RPMI8226 (cell line): ENCODE measurements at regions not wholly inside any gene's neighbourhood (a gene's known extent, or its start where the extent isn't known, plus 50 kb on each side); places are given as distances from the start of the nearest gene placed in this dataset.
"Not testable (repeated sequence)": the region's sequence is repeated elsewhere in the genome, so short reads cannot be mapped to it uniquely, and the experiment has no call there.

ENCODE experiments used
- DNase-seq: peaks from one replicate; pipeline ENCODE4 v3.0.0-alpha.2; 2015

DNA sequence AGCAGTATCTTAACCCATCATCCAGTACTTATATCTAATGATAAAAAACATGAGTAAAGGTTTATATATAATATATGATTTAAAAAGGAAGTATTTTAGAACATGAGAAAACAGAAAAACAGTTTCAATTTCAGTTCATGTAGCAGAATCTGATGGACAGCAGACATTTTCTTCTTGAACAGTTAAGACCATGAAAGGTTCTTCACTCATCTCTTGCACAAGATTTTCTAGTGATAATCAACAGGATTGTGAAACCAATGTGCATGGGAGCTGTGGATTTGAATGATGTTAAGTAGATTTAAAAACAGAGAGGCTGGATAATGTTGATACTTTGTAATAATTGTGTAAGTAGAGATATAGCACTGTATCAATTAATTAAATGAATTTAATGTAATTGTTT is 1297.6 kb downstream of the BRINP3 start:
- DNase-seq = no peak

DNA sequence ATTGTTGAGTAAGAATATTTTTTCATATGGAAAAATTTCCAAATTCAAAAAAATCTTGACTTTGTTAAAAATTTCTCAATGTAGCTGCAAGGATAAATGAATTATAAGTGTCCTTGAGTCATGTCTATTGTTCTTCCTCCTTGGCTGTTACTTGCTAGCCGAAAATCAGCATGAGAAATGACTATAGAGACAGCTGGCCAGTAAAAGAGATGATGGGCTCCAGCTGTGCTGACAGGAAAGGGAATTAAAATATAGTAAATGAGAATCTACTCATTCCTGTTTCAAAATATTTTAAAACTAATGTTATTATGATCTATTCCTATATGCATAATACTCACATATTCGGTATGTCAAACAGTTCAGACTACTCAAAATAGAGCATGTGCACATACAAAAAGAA is 1292.6 kb downstream of the BRINP3 start:
- DNase-seq = no peak

DNA sequence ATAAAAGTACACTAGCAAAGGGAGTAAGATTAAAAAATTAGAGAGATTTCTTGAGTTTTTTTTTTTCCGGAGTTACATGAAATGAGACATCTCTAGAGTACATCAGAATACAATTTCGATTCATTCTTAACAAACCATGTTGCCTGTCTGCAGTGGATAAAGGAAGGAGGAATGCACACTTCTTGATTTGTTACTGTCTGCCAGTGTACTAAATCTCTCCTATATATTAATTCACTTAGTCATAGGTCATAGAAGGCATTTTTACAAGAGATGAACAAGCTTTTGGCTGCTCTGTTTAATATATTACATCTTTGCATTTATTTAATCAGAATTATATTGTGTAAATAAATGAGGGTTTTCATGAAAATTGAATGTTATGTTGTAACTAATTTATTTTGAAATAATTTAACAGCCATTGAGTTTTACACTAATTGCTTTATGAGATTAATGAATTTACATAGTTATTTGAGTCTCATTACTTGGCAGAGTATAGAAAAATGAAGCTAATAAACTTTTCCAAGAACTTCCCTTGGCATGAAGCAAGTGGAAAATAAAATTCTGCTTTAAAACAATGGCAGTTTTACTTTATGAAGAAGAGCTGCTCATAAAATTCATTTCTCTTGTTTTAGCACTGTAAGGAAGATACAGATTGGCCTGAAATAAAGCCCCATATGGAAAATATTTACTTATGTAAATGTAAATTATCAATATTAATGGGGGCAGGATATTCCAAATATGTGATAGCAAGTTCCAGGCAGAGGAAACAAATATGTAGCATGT is 1284.7 kb downstream of the BRINP3 start:
- no peak for DNase-seq

DNA sequence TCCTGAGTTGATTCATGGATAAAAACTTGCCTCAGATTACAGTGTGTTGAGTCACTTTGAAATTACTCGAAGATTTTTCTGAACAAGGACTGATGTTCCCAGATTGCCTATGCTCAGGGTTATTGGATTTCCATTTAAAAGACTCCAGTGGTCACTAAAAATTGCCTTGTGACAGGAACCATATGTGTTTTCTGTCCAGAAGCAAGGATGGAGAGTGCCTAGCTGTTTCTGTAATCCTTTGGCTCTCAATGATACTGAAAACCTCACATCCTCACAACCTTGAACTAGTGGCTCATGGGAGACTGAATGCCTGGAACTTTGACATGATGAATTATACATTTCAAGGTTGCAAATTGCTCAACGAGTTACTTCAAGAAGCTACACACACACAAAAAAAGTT is 1271.8 kb downstream of the BRINP3 start:
- no peak for DNase-seq

DNA sequence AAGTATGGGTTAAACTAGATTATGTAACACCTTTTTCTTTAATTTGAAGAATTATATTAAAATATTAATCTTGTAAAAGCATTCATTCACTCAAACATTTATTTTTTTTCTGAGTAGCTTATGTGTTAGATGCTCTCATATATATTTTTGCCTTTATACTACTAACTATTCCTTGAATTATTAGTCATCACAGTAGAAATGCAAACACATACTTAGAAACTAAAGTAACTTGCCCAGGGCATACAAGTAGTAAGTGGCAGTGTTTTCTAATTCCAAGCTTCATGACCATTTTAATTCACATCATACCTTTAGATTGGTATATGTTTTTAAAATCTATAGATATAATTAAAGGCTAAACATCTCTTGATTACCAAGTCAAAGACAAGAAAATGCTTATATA is 1271.0 kb downstream of the BRINP3 start:
- no peak for DNase-seq

DNA sequence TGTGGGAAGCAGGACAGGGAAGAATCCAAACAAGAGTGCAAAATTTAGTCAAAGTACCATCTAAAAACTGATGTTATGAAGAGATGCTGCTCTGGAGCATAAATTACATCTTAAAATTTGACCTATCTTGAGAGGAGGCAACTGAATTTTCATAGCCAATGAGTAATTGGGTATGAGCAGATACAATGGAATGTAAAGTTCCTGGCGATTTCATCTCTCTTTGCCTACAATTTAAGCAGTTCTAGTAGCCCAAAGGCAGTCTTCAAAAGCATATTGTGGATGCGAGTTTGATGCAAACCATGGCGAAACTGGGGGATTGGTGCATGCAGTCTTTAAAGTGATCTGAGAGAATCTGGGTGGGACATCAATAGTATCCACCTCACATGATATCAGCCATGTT is 1265.9 kb downstream of the BRINP3 start:
- no peak for DNase-seq

DNA sequence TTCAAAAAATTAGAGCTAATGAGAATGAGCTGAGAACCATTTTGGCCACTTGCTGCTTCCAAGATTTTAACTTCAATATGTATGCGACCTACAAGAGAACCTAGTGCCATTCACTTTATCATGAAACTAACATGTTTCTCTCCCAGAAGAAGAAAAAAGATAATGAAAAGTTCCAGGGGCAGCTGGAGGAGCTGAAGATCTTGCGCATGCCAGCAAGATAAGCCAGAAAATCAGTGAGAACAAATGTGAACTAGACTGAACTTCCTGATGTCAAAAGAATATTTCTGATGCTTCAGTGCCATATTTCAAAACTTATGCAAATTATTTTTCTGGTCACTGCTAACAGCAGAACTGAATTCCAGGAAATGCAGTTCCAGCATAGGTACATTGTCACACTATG is 1265.1 kb downstream of the BRINP3 start:
- no peak for DNase-seq

DNA sequence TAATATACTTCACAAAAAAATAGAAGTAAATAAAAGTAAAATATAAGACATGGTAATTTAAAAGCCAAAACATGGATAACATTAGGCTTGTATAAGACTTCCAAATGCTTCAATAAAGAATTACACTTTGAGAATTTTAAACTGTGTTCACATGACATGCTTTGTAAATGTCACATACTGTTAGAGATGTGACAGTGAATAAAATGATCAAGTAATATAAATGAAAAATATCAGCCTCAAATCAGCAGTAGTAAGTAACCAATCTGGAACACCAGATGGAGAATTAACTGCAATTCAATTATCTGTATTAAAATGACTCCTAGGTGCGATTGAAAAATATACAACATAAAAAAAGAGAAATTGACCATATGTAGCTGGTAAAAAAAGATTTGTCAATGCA is 1260.8 kb downstream of the BRINP3 start:
- DNase-seq = no peak

DNA sequence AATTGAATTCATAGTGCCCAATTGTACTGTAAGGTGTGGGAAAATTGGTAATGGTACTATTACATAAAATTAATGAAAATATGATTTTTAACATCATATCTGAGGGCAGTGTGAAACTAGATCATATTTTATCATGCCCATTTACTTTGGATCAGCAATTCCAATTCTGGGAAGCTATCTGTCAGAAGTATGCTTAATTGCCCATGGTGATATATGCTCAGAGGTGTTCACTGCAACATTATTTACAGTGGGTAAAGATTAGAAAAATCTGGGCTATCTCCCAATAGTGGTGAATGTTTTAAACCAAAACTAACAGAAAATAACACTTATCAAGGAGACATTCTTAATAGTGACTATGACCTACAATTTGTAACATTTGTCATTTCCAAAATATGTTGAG is 1260.0 kb downstream of the BRINP3 start:
- no peak for DNase-seq

DNA sequence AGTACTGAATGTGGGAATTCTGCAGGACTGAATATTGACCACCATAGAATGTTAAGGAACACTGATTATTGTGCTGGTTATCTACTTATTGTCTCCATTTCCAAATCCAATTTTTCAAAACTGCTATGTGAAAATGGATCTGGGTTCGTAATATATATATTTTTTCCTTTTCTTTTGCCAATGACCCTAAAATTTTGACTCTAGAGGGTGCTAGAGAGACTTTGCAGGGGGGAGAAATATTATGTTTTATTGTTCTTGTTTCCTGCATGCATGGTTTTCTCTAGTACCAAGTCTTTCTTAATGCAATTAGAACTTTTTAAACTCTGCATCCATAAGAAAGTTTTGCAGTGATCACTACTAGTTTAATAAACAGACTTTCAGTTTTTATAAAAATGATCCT is 1256.9 kb downstream of the BRINP3 start:
- DNase-seq = peak; percentile 4

DNA sequence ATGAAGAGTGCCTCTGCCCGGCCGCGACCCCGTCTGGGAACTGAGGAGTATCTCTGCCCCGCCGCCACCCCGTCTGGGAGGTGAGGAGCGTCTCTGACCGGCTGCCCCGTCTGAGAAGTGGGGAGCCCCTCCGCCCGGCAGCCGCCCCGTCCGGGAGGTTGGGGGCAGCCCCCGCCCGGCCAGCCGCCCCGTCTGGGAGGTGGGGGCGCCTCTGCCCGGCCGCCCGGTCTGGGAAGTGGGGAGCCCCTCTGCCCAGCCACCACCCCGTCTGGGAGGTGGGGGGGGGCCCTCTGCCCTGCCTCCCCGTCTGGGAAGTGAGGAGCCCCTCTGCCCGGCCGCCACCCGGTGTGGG is 1251.9 kb downstream of the BRINP3 start:
- not testable (repeated sequence) for DNase-seq

DNA sequence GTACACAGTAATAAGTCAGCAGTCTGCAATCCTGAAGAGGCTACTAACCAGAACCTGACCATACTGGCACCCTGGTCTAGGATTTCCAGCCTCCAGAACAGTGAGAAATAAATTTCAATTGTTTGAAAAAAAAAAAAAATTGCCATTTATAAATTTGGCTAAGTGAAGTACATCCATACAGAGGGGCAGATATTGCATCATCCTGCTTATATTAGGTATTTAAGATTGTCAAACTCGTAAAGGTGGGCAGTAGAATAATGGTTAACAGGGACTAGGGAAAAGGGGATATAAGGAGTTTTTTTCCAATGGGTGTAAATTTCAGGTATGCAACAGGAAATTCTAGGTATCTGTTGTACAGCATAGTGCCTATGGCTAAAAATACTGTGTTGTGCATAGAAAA is 1250.9 kb downstream of the BRINP3 start:
- DNase-seq = no peak

DNA sequence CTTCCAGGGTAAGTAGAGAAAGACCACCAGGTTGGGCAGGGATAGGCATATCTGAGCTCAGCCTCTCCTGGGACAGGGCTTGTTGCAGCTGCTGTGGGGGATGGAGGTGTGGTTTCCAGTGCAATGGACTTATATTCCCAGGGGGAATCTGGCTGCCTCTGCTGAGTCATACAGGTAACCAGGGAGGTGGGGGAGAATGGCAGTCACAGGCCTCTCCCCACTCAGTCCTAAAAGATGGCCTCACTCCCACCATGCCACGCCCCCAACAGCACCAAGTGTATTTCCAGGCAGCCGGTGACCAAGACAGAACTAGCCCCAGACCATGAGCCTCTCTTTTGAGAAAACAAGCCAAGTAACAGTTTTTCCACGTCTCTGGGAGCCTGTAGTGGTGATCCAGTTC is 1240.7 kb downstream of the BRINP3 start:
- DNase-seq = no peak

DNA sequence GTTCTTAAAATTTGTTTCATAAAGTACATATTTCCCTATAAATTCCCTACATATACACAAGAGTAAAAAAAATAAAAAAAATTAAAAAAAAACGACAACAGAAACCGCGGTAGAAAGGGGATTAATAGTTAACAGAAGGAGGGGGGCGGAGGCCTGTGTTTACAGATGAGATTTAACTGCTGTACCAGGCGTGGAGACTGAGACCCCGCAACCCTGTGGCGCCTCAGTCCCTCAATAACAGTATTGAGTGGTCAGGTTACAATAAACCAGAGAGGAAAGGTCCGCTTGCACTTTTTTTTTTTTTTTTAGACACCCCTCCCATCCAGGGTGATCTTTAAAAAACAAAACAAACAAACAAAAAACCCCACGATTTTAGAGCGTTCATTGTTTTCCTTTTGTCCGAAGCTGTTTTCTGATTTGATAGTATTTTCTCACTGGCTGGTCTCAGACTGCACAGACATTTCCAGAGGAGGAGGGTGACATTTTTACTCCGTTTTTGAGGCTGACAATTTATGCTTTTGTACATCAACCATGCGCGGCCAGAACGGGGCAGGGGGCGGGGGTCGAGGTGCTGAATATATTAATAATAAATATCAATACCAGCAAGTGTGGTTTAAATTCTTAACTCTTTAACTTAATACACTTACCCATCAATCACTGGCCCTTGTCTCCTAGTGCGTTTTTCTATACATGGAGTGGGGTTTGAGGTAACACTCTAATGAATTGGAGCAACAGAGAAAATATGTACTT is 1223.9 kb downstream of the BRINP3 start:
- no peak for DNase-seq

DNA sequence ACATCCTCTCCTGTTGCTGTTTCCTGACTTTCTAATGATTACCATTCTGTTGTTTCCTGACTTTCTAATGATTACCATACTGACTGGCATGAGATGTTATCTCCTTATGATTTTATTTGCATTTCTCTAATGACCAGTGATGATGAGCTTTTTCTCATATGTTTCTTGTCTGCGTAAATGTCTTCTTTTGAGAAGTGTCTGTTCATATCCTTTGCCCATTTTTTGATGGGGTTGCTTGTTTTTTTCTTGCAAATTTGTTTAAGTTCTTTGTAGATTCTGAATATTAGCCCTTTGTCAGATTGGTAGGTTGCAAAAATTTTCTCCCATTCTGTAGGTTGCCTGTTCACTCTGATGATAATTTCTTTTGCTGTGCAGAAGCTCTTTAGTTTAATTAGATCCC is 1216.5 kb downstream of the BRINP3 start:
- DNase-seq = not testable (repeated sequence)

DNA sequence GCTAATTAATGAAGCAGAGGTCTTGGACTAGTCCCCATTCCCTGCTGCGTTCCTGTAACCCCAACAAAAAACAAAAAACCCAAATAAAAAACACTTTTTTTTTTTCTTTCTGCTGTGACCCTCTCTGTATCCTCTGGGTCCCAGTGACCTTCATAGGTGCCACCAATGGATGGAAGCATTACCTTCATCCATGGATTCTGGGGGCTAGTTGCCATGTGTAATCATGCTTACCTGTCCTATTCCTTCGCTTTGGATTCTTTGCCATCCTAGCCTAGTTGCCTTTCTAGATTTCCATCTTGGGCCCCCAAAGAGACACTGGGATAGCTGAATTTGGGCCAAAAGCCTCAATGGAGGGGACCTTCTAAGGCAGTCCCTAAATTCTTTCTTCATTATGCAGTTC is 1208.7 kb downstream of the BRINP3 start:
- peak; percentile 10 for DNase-seq

DNA sequence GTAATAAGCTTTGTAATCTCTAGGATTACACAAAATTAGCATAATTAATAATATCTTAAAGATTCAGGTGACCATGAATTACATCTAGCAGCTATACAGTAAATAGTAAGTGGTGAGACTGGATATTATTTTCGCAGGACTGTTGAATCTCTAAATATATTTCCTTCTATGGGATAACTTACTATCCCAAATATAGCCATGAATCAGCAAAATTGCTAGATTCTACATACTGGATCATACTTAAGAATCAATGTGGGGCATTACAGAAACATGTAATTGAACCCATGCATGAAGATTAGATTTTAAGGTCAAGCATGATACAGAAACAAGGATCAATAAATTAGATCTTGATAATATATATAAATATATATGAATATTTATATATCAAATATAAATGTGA is 1203.4 kb downstream of the BRINP3 start:
- no peak for DNase-seq

DNA sequence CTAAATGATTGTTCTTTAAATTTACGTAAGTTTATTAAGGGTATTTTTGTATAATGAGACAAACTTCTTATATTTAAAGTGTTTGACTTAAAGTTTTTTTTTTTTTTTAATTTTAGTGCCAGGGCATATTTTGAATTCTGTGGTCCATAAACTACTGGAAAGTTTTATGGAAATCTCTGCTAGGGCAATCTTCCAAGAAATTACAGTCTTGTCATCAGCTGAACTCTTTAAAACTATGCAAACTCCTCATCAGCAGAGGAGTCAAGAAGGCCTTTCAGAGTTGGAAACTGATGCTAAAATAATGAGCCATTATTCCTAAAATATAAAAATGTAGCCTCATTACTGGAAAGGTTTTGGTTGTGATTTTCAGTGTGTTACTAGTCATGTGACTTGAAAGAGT is 1201.9 kb downstream of the BRINP3 start:
- DNase-seq = no peak

DNA sequence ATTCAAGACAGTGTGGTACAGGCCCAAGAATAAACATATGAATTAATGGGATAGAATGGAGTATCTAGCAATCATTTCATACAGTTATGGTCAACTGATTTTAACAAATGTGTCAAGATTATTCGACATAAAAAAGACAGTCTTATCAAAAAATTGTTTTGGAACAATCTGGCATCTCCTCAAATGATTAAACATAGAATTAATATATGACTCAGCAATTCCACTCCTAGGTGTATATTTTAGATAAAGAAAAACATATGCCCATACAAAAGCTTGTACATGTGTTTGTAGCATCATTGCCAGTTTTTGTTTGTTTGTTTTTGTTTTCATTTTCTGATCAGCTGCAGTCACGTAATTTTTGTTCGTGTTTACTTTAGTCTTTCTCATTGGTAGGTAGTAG is 1188.3 kb downstream of the BRINP3 start:
- DNase-seq = no peak

DNA sequence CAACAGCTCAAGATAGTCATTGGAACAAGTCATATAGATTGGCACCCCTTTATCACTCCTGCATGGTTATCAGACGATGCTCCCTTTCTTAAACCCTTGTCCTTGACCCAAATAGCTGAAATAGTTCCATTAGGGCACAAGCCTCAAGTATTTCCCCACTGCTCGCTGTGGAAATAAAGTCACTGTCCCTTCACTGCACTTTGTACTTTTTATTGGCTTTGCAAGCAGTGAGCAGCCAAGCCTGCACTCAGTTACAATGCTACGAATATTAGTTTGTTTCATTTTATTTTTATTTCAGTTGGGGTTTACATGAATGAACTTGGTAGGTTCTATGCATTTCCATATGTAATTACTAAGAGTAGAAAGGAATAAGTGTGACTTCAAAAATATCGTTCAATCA is 1176.4 kb downstream of the BRINP3 start:
- DNase-seq = no peak

DNA sequence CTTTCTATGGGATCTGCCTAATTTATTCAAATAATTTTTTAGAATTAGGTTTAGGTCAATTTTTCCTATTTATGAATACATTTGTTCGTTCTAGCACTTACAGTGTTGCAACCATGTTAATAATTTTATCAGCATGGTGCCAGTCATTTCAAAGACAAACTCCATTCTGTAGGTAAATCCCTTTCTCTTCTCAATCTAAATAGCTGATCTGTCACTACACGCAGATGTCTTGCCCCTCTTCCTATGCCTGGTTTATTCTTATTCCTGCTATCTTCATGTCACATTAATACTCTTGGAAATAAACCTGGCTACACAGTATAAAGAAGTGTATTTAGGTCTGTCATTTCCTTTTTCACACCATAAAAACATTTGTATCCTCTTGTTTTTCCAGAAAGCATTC is 1172.4 kb downstream of the BRINP3 start:
- no peak for DNase-seq

DNA sequence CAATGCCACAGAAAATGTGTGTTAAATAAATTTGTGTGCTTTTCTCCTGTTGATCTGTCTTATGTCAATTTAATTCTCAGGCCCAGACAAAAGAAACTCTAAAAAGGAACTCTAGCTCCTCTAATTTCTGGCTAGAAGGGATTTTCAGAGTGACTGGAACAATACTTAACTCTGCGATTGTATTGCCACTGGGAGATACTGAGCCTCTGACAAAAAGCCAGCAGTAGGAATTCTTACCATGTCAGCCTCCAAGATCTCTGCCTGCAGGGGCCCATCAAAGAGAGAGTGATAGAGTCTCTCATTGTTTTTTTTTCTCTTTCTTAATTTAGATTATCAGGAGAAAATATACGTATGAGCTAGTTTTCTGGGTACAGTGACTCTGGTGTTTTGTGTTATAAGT is 1165.7 kb downstream of the BRINP3 start:
- no peak for DNase-seq

DNA sequence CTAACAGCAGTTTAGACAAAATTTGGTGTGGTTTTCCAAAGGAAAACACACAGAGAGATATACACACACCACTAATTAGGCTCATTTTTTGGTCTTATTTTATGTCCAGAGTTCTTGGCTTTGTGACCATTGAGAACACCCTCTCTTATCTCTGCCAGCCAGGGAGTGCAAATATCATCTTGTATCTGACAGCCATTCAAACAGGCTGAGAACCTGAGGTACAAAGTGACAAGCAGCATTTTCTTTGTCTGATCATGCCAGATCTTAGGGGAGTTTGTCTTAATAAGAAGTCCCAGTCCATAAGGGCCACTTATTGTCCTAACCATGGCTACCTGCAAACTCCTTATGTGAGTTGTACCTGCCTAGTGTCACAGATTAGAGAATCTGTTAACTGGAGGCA is 1165.2 kb downstream of the BRINP3 start:
- DNase-seq = no peak

DNA sequence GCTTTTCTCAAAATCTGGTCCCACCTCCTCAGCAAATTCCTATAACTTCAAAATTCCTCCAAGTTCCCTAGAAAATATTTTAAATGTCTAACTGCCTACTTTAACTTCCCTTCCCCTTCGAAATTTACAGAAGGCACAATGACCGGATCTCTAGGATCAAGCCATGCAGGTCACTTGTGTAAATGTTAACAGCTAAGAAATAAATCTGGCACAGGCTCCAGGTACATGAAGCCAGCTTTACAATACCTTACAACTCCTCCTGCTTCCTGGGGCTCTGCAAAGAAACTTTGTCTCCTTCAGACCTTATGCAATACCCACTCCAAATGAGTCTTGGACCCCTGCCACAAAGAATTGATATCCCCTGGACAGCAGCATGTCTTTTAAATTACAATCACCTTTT is 1164.2 kb downstream of the BRINP3 start:
- no peak for DNase-seq
